ENCODE measurements at regions not wholly inside any gene's neighbourhood (a gene's known extent, or its start where the extent isn't known, plus 50 kb on each side); places are given as distances from the start of the nearest gene placed in this dataset.

- Histone ChIP-seq H3K36me3 (ENCODE audit: insufficient read depth) (no peaks in the 10 kb centered on the region), H2AFZ (ENCODE audit: low read depth) (no peak overlapping the region), H3K4me3 (IDR thresholded peaks at IDR 0.05; ENCODE audit: insufficient read depth, low read depth, low read length) (no peak overlapping the region), H3K9ac (no peak overlapping the region), H3K4me2 (no peak overlapping the region), H3K4me1 (ENCODE audit: low read depth, poor library complexity, severe bottlenecking) (no peaks in the 10 kb centered on the region), H3K27ac (no peak overlapping the region), H3K79me2 (ENCODE audit: insufficient read depth, low read depth) (no peaks in the 10 kb centered on the region), H4K20me1 (ENCODE audit: insufficient read depth) (no peaks in the 10 kb centered on the region), H3K27me3 (ENCODE audit: insufficient read depth, low read depth) (no peaks in the 10 kb centered on the region)
- no peak for TF ChIP-seq CTCF (conservative IDR thresholded peaks at IDR 0.05; ENCODE audit: low read depth, low read length)
Observed at GRCh38 chr1:214126697-214127146, 138.9 kb downstream of the PROX1 start.

- Histone ChIP-seq H3K4me2 (no peak overlapping the region), H4K20me1 (ENCODE audit: insufficient read depth) (no peaks in the 10 kb centered on the region), H3K79me2 (ENCODE audit: insufficient read depth, low read depth) (no peaks in the 10 kb centered on the region), H3K36me3 (ENCODE audit: insufficient read depth) (no peaks in the 10 kb centered on the region), H3K9ac (no peak overlapping the region), H3K4me3 (IDR thresholded peaks at IDR 0.05; ENCODE audit: insufficient read depth, low read depth, low read length) (no peak overlapping the region), H2AFZ (ENCODE audit: low read depth) (no peak overlapping the region), H3K4me1 (ENCODE audit: low read depth, poor library complexity, severe bottlenecking) (no peaks in the 10 kb centered on the region), H3K27me3 (ENCODE audit: insufficient read depth, low read depth) (no peaks in the 10 kb centered on the region), H3K27ac (no peak overlapping the region)
- TF ChIP-seq CTCF (conservative IDR thresholded peaks at IDR 0.05; ENCODE audit: low read depth, low read length) = no peak
Observed at GRCh38 chr1:214127705-214128104, 139.9 kb downstream of the PROX1 start.

- Histone ChIP-seq H3K4me1 (ENCODE audit: low read depth, poor library complexity, severe bottlenecking) (no peaks in the 10 kb centered on the region), H3K4me3 (IDR thresholded peaks at IDR 0.05; ENCODE audit: insufficient read depth, low read depth, low read length) (no peak overlapping the region), H3K4me2 (no peak overlapping the region), H2AFZ (ENCODE audit: low read depth) (no peak overlapping the region), H3K36me3 (ENCODE audit: insufficient read depth) (no peaks in the 10 kb centered on the region), H3K27ac (no peak overlapping the region), H3K9ac (no peak overlapping the region), H3K27me3 (ENCODE audit: insufficient read depth, low read depth) (no peaks in the 10 kb centered on the region), H4K20me1 (ENCODE audit: insufficient read depth) (no peaks in the 10 kb centered on the region), H3K79me2 (ENCODE audit: insufficient read depth, low read depth) (no peaks in the 10 kb centered on the region)
- TF ChIP-seq CTCF (conservative IDR thresholded peaks at IDR 0.05; ENCODE audit: low read depth, low read length) = no peak
Observed at GRCh38 chr1:214135886-214136285, 145.1 kb upstream of the SMYD2 start.

GRCh38 chr1:214136324-214136919 is 144.5 kb upstream of the SMYD2 start:
- no peaks in the 10 kb centered on the region for H3K4me1 ChIP-seq (ENCODE audit: low read depth, poor library complexity, severe bottlenecking)
- H3K4me3 ChIP-seq (IDR thresholded peaks at IDR 0.05; ENCODE audit: insufficient read depth, low read depth, low read length) = no peak overlapping the region
- no peak for TF ChIP-seq CTCF (conservative IDR thresholded peaks at IDR 0.05; ENCODE audit: low read depth, low read length)
- H4K20me1 ChIP-seq (ENCODE audit: insufficient read depth) = no peaks in the 10 kb centered on the region
- no peaks in the 10 kb centered on the region for H3K27me3 ChIP-seq (ENCODE audit: insufficient read depth, low read depth)
- H2AFZ ChIP-seq (ENCODE audit: low read depth) = no peak overlapping the region
- H3K36me3 ChIP-seq (ENCODE audit: insufficient read depth) = no peaks in the 10 kb centered on the region
- no peak overlapping the region for H3K9ac ChIP-seq
- no peak overlapping the region for H3K4me2 ChIP-seq
- no peak overlapping the region for H3K27ac ChIP-seq
- no peaks in the 10 kb centered on the region for H3K79me2 ChIP-seq (ENCODE audit: insufficient read depth, low read depth)

All from KMS-11 (cell line).